Neural progenitor cell (in vitro differentiated cells): ENCODE measurements at regions not wholly inside any gene's neighbourhood (a gene's known extent, or its start where the extent isn't known, plus 50 kb on each side); places are given as distances from the start of the nearest gene placed in this dataset.

ENCODE experiments used
- DNase-seq: peaks from one replicate; pipeline ENCODE4 v3.0.0-alpha.2; 2016; ENCODE audit warnings: low spot score
- H2AFZ ChIP-seq: fragments of 200-600 bp; sonication (generic); replicated peaks from 2 replicates; pipeline ENCODE4 v1.6.1; 2016; ENCODE audit warnings: antibody characterized with exemption
- H3F3A ChIP-seq: fragments of 200-600 bp; sonication (generic); 2 replicates; pipeline ENCODE4 v1.6.1; 2016; ENCODE audit warnings: antibody characterized with exemption, low read depth
- H3K27ac ChIP-seq: fragments of 200-600 bp; sonication (generic); 2 replicates; pipeline ENCODE4 v1.5.1; 2016; ENCODE audit warnings: mild to moderate bottlenecking
- H3K27me3 ChIP-seq: fragments of 200-600 bp; sonication (generic); 2 replicates; pipeline ENCODE4 v1.6.1; 2016; ENCODE audit warnings: mild to moderate bottlenecking, moderate library complexity
- H3K36me3 ChIP-seq: fragments of 200-600 bp; sonication (generic); 2 replicates; pipeline ENCODE4 v1.5.1; 2016
- H3K4me1 ChIP-seq: fragments of 200-600 bp; sonication (generic); 2 replicates; pipeline ENCODE4 v1.6.1; 2016; ENCODE audit warnings: mixed run types
- H3K4me2 ChIP-seq: fragments of 200-600 bp; sonication (generic); 2 replicates; pipeline ENCODE4 v1.6.1; 2016
- H3K4me3 ChIP-seq: fragments of 200-600 bp; sonication (generic); 2 replicates; pipeline ENCODE4 v1.5.1; 2016
- H3K79me2 ChIP-seq: fragments of 200-600 bp; sonication (generic); 2 replicates; pipeline ENCODE4 v1.6.1; 2016; ENCODE audit warnings: low read depth
- H3K9ac ChIP-seq: fragments of 200-600 bp; sonication (generic); 2 replicates; pipeline ENCODE4 v1.6.1; 2016
- H3K9me3 ChIP-seq: fragments of 200-600 bp; sonication (generic); 2 replicates; pipeline ENCODE4 v1.5.1; 2016; ENCODE audit warnings: low read depth
- H4K20me1 ChIP-seq: fragments of 200-600 bp; sonication (generic); 2 replicates; pipeline ENCODE4 v1.6.1; 2016; ENCODE audit warnings: low read depth
- H3K27ac Mint-ChIP-seq: 3 replicates; pipeline ENCODE4 v1.8.0; 2021; ENCODE audit warnings: mixed read lengths
- H3K27me3 Mint-ChIP-seq: 2 replicates; pipeline ENCODE4 v1.8.0; 2022; ENCODE audit warnings: low read depth, mild to moderate bottlenecking, inconsistent platforms, moderate library complexity, mixed read lengths; ENCODE audit not compliant: insufficient read depth
- H3K36me3 Mint-ChIP-seq: 3 replicates; pipeline ENCODE4 v1.8.0; 2021; ENCODE audit warnings: mixed read lengths
- H3K4me1 Mint-ChIP-seq: 3 replicates; pipeline ENCODE4 v1.8.0; 2021; ENCODE audit warnings: mixed read lengths
- H3K4me3 Mint-ChIP-seq: 3 replicates; pipeline ENCODE4 v1.8.0; 2021; ENCODE audit warnings: mild to moderate bottlenecking, moderate library complexity, mixed read lengths
- H3K9me3 Mint-ChIP-seq: 3 replicates; pipeline ENCODE4 v1.8.0; 2020; ENCODE audit warnings: mixed read lengths
- CTCF ChIP-seq: fragments of 200-600 bp; sonication (generic); IDR thresholded peaks from 2 replicates; pipeline ENCODE4 v1.5.1; 2017; ENCODE audit warnings: antibody characterized with exemption, mild to moderate bottlenecking
- EZH2 ChIP-seq: fragments of 200-600 bp; sonication (generic); IDR thresholded peaks from 2 replicates; pipeline ENCODE4 v1.6.1; 2017; ENCODE audit warnings: antibody characterized with exemption, mild to moderate bottlenecking, moderate library complexity
- EZH2phosphoT487 ChIP-seq: fragments of 200-600 bp; sonication (generic); IDR thresholded peaks from 2 replicates; pipeline ENCODE4 v1.6.1; 2017; ENCODE audit warnings: antibody characterized with exemption

- Mint-ChIP-seq H3K27ac (no peak overlapping the region), H3K9me3 (peaks cover 6% of the 10 kb centered on the region), H3K4me3 (no peak overlapping the region), H3K4me1 (peaks cover 9% of the 10 kb centered on the region), H3K27me3 (peaks cover 15% of the 10 kb centered on the region), H3K36me3 (no peaks in the 10 kb centered on the region)
- no peaks in the 10 kb centered on the region for H3K4me1 ChIP-seq
- no peaks in the 10 kb centered on the region for H3K36me3 ChIP-seq
- H3K9me3 ChIP-seq: no peaks in the 10 kb centered on the region
- no peaks in the 10 kb centered on the region for H4K20me1 ChIP-seq
- no peaks in the 10 kb centered on the region for H3F3A ChIP-seq
- no peaks in the 10 kb centered on the region for H3K27me3 ChIP-seq
- DNase-seq: no peak
- H2AFZ ChIP-seq: no peak overlapping the region
- no peak overlapping the region for H3K9ac ChIP-seq
- TF ChIP-seq EZH2phosphoT487: no peak
- no peak for TF ChIP-seq EZH2
- TF ChIP-seq CTCF: no peak
- H3K79me2 ChIP-seq: no peaks in the 10 kb centered on the region
- H3K4me2 ChIP-seq: no peak overlapping the region
- H3K27ac ChIP-seq: no peak overlapping the region
- no peak overlapping the region for H3K4me3 ChIP-seq
Measured at GRCh38 chr7:67553378-67553777, 556.7 kb downstream of the TYW1 start.

GRCh38 chr7:67554986-67555385, 558.4 kb downstream of the TYW1 start:
- no peak overlapping the region for H3K27ac ChIP-seq
- no peak overlapping the region for H2AFZ ChIP-seq
- no peak overlapping the region for H3K4me2 ChIP-seq
- Mint-ChIP-seq H3K27ac (no peak overlapping the region), H3K36me3 (no peaks in the 10 kb centered on the region), H3K27me3 (peaks cover 15% of the 10 kb centered on the region), H3K4me3 (no peak overlapping the region), H3K9me3 (peaks cover 5% of the 10 kb centered on the region), H3K4me1 (peaks cover 9% of the 10 kb centered on the region)
- H3K4me3 ChIP-seq: no peak overlapping the region
- H3K36me3 ChIP-seq: no peaks in the 10 kb centered on the region
- no peak overlapping the region for H3K9ac ChIP-seq
- no peak for TF ChIP-seq CTCF
- no peak for TF ChIP-seq EZH2phosphoT487
- no peak for TF ChIP-seq EZH2
- no peaks in the 10 kb centered on the region for H3K4me1 ChIP-seq
- H3K27me3 ChIP-seq: no peaks in the 10 kb centered on the region
- no peaks in the 10 kb centered on the region for H3K9me3 ChIP-seq
- no peaks in the 10 kb centered on the region for H3F3A ChIP-seq
- DNase-seq: no peak
- no peaks in the 10 kb centered on the region for H3K79me2 ChIP-seq
- no peaks in the 10 kb centered on the region for H4K20me1 ChIP-seq

- H3K9me3 Mint-ChIP-seq: peaks cover 4% of the 10 kb centered on the region
- H3K27me3 Mint-ChIP-seq: peaks cover 3% of the 10 kb centered on the region
- no peaks in the 10 kb centered on the region for H4K20me1 ChIP-seq
- H3K9ac ChIP-seq: no peak overlapping the region
- no peak overlapping the region for H2AFZ ChIP-seq
- no peaks in the 10 kb centered on the region for H3K36me3 ChIP-seq
- H3K27ac Mint-ChIP-seq: no peak overlapping the region
- H3K4me1 ChIP-seq: no peaks in the 10 kb centered on the region
- no peak overlapping the region for H3K4me2 ChIP-seq
- H3K4me1 Mint-ChIP-seq: no peaks in the 10 kb centered on the region
- no peak overlapping the region for H3K27ac ChIP-seq
- no peaks in the 10 kb centered on the region for H3F3A ChIP-seq
- H3K4me3 Mint-ChIP-seq: no peak overlapping the region
- no peaks in the 10 kb centered on the region for H3K9me3 ChIP-seq
- no peaks in the 10 kb centered on the region for H3K79me2 ChIP-seq
- no peak overlapping the region for H3K4me3 ChIP-seq
- H3K36me3 Mint-ChIP-seq: no peaks in the 10 kb centered on the region
- no peak for TF ChIP-seq EZH2phosphoT487
- no peak for TF ChIP-seq CTCF
- no peak for TF ChIP-seq EZH2
- no peaks in the 10 kb centered on the region for H3K27me3 ChIP-seq
- no peak for DNase-seq
Measured at GRCh38 chr7:67564959-67565358, 568.3 kb downstream of the TYW1 start.
